ENCODE measurements at regions not wholly inside any gene's neighbourhood (a gene's known extent, or its start where the extent isn't known, plus 50 kb on each side); places are given as distances from the start of the nearest gene placed in this dataset.

GRCh38 chr2:219997341-219997851 is 370.0 kb downstream of the SLC4A3 start:
- Mint-ChIP-seq H3K27me3 (no peaks in the 10 kb centered on the region), H3K4me3 (no peak overlapping the region), H3K4me1 (no peaks in the 10 kb centered on the region), H3K36me3 (ENCODE audit: low read depth) (no peaks in the 10 kb centered on the region), H3K9me3 (no peaks in the 10 kb centered on the region), H3K27ac (no peak overlapping the region)
- ATAC-seq (ENCODE audit: low read depth), result no peak
- TF ChIP-seq CTCF (IDR thresholded peaks at IDR 0.05), result no peak
- ChIA-PET CTCF (interaction anchor here (1.2 kb wide), 1 partner anchor 1576 kb away, joined by 3 read pairs; no protein-coding TSS in a partner anchor), POLR2A (no interaction called here)
- intact Hi-C loops (cut with micrococcal nuclease), result no loop called here
- no peak for DNase-seq

GRCh38 chr2:219998107-219998506 is 370.7 kb downstream of the SLC4A3 start:
- H3K9me3 Mint-ChIP-seq, result no peaks in the 10 kb centered on the region
- no peaks in the 10 kb centered on the region for H3K36me3 Mint-ChIP-seq (ENCODE audit: low read depth)
- TF ChIP-seq CTCF (IDR thresholded peaks at IDR 0.05), result no peak
- no peaks in the 10 kb centered on the region for H3K27me3 Mint-ChIP-seq
- H3K27ac Mint-ChIP-seq, result no peak overlapping the region
- no peaks in the 10 kb centered on the region for H3K4me1 Mint-ChIP-seq
- ChIA-PET CTCF (no interaction called here), POLR2A (no interaction called here)
- DNase-seq, result no peak
- no peak for ATAC-seq (ENCODE audit: low read depth)
- no peak overlapping the region for H3K4me3 Mint-ChIP-seq
- intact Hi-C loops (cut with micrococcal nuclease), result no loop called here

- H3K36me3 Mint-ChIP-seq (ENCODE audit: low read depth), result no peaks in the 10 kb centered on the region
Measured at GRCh38 chr2:219998714-219999227, 371.3 kb downstream of the SLC4A3 start.

GRCh38 chr2:220000080-220000479 is 372.6 kb downstream of the SLC4A3 start:
- ATAC-seq (ENCODE audit: low read depth) (no peak), DNase-seq (no peak)
- ChIA-PET CTCF (no interaction called here), POLR2A (no interaction called here)
- Mint-ChIP-seq H3K9me3 (no peaks in the 10 kb centered on the region), H3K4me1 (no peaks in the 10 kb centered on the region), H3K4me3 (no peak overlapping the region), H3K36me3 (ENCODE audit: low read depth) (no peaks in the 10 kb centered on the region), H3K27ac (no peak overlapping the region), H3K27me3 (no peaks in the 10 kb centered on the region)
- no peak for TF ChIP-seq CTCF (IDR thresholded peaks at IDR 0.05)
- intact Hi-C loops (cut with micrococcal nuclease), result no loop called here

More at GRCh38 chr2:219998714-219999227, 371.3 kb downstream of the SLC4A3 start:
- DNase-seq, result no peak
- ATAC-seq (ENCODE audit: low read depth), result no peak
- no peaks in the 10 kb centered on the region for H3K4me1 Mint-ChIP-seq
- no peaks in the 10 kb centered on the region for H3K27me3 Mint-ChIP-seq
- TF ChIP-seq CTCF (IDR thresholded peaks at IDR 0.05), result no peak
- POLR2A ChIA-PET, result no interaction called here
- H3K9me3 Mint-ChIP-seq, result no peaks in the 10 kb centered on the region
- intact Hi-C loops (cut with micrococcal nuclease), result no loop called here
- H3K27ac Mint-ChIP-seq, result no peak overlapping the region
- CTCF ChIA-PET, result no interaction called here
- no peak overlapping the region for H3K4me3 Mint-ChIP-seq

GRCh38 chr2:220000586-220000985 is 373.2 kb downstream of the SLC4A3 start:
- intact Hi-C loops (cut with micrococcal nuclease), result no loop called here
- Mint-ChIP-seq H3K4me1 (no peaks in the 10 kb centered on the region), H3K4me3 (no peak overlapping the region), H3K36me3 (ENCODE audit: low read depth) (no peaks in the 10 kb centered on the region), H3K9me3 (no peaks in the 10 kb centered on the region), H3K27ac (no peak overlapping the region), H3K27me3 (no peaks in the 10 kb centered on the region)
- ATAC-seq (ENCODE audit: low read depth) (no peak), DNase-seq (no peak)
- TF ChIP-seq CTCF (IDR thresholded peaks at IDR 0.05), result no peak
- ChIA-PET CTCF (no interaction called here), POLR2A (no interaction called here)
